Non-pigmented ciliary epithelial cell (primary cell): ENCODE measurements at regions not wholly inside any gene's neighbourhood (a gene's known extent, or its start where the extent isn't known, plus 50 kb on each side); places are given as distances from the start of the nearest gene placed in this dataset.

ENCODE experiments used
- DNase-seq: peaks from one replicate; pipeline ENCODE4 v3.0.0-alpha.2; 2010; ENCODE audit warnings: low read depth

GRCh38 chr6:26312501-26313397 lies 52.2 kb upstream of the BTN3A2 start:
- DNase-seq: no peak
